ENCODE measurements at regions not wholly inside any gene's neighbourhood (a gene's known extent, or its start where the extent isn't known, plus 50 kb on each side); places are given as distances from the start of the nearest gene placed in this dataset.

- no peak for TF ChIP-seq MXI1 (conservative IDR thresholded peaks at IDR 0.05; ENCODE audit: poor library complexity, severe bottlenecking)
- TF ChIP-seq, protein P1, sequence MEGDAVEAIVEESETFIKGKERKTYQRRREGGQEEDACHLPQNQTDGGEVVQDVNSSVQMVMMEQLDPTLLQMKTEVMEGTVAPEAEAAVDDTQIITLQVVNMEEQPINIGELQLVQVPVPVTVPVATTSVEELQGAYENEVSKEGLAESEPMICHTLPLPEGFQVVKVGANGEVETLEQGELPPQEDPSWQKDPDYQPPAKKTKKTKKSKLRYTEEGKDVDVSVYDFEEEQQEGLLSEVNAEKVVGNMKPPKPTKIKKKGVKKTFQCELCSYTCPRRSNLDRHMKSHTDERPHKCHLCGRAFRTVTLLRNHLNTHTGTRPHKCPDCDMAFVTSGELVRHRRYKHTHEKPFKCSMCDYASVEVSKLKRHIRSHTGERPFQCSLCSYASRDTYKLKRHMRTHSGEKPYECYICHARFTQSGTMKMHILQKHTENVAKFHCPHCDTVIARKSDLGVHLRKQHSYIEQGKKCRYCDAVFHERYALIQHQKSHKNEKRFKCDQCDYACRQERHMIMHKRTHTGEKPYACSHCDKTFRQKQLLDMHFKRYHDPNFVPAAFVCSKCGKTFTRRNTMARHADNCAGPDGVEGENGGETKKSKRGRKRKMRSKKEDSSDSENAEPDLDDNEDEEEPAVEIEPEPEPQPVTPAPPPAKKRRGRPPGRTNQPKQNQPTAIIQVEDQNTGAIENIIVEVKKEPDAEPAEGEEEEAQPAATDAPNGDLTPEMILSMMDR (IDR thresholded peaks at IDR 0.05; ENCODE audit: poor library complexity, severe bottlenecking): no peak
- TF ChIP-seq RAD21 (conservative IDR thresholded peaks at IDR 0.05): no peak
- no peak for TF ChIP-seq POLR2AphosphoS5 (IDR thresholded peaks at IDR 0.05)
- TF ChIP-seq TAF1 (IDR thresholded peaks at IDR 0.05; ENCODE audit: low read depth): no peak
Measured at GRCh38 chr5:116810951-116811350, 236.3 kb upstream of the SEMA6A start.
